C1 segment of cervical spinal cord (tissue), 14 donors: ENCODE measurements at regions not wholly inside any gene's neighbourhood (a gene's known extent, or its start where the extent isn't known, plus 50 kb on each side); places are given as distances from the start of the nearest gene placed in this dataset.
"Not testable (repeated sequence)": the region's sequence is repeated elsewhere in the genome, so short reads cannot be mapped to it uniquely, and the experiment has no call there.

ENCODE experiments used
- DNase-seq, 14 donors: peaks; one replicate each; lab custom pipeline; 2025; lab: John Stamatoyannopoulos, UW

- DNase-seq = no peak
These were observed 148.9 kb upstream of the LSM14A start for GRCh38 chr19:34023381-34023780.

- DNase-seq = no peak
These were observed 138.4 kb upstream of the LSM14A start for GRCh38 chr19:34033880-34034279.

- DNase-seq = no peak
These were observed 137.9 kb upstream of the LSM14A start for GRCh38 chr19:34034318-34034846.

GRCh38 chr19:34041925-34042521 is 130.3 kb upstream of the LSM14A start:
- DNase-seq = peak in 12 of 14 donors; percentile 0 to 60 (median 14)

GRCh38 chr19:34044021-34044420 is 128.3 kb upstream of the LSM14A start:
- DNase-seq = no peak

- DNase-seq = no peak
These were observed 122.4 kb upstream of the LSM14A start for GRCh38 chr19:34049944-34050343.

GRCh38 chr19:34050430-34050829 is 121.9 kb upstream of the LSM14A start:
- DNase-seq = not testable (repeated sequence)

GRCh38 chr19:34051255-34051654 is 121.0 kb upstream of the LSM14A start:
- DNase-seq = no peak

GRCh38 chr19:34057155-34057554 is 115.1 kb upstream of the LSM14A start:
- no peak for DNase-seq

- no peak for DNase-seq
These were observed 106.2 kb upstream of the LSM14A start for GRCh38 chr19:34066007-34066643.

GRCh38 chr19:34067861-34068271 is 104.4 kb upstream of the LSM14A start:
- no peak for DNase-seq

- no peak for DNase-seq
These were observed 96.6 kb upstream of the LSM14A start for GRCh38 chr19:34075661-34076091.

- DNase-seq = peak in 1 of 14 donors; percentile 1
These were observed 89.8 kb upstream of the LSM14A start for GRCh38 chr19:34082289-34083077.

GRCh38 chr19:34084396-34085145 is 87.7 kb upstream of the LSM14A start:
- DNase-seq = no peak

- DNase-seq = no peak
These were observed 87.0 kb upstream of the LSM14A start for GRCh38 chr19:34085336-34085735.

- DNase-seq = no peak
These were observed 84.0 kb upstream of the LSM14A start for GRCh38 chr19:34088292-34088691.

GRCh38 chr19:34089566-34089965 is 82.7 kb upstream of the LSM14A start:
- DNase-seq = no peak

- DNase-seq = no peak
These were observed 77.3 kb upstream of the LSM14A start for GRCh38 chr19:34094960-34095359.

- not testable (repeated sequence) for DNase-seq
These were observed 76.9 kb upstream of the LSM14A start for GRCh38 chr19:34095411-34095810.

GRCh38 chr19:34096020-34096915 is 76.0 kb upstream of the LSM14A start:
- DNase-seq = peak in 4 of 14 donors; percentile 0 to 62 (median 6)

- no peak for DNase-seq
These were observed 68.2 kb upstream of the LSM14A start for GRCh38 chr19:34104096-34104495.
